Endodermal cell (in vitro differentiated cells): ENCODE measurements at regions not wholly inside any gene's neighbourhood (a gene's known extent, or its start where the extent isn't known, plus 50 kb on each side); places are given as distances from the start of the nearest gene placed in this dataset.

Experiments used
- DNase-seq: peaks from one replicate; pipeline ENCODE4 v3.0.0-alpha.2; 2017
- H3K27ac ChIP-seq: 2 replicates; pipeline ENCODE4 v1.5.1; 2013; ENCODE audit warnings: mild to moderate bottlenecking, low read depth, low read length, moderate library complexity
- H3K27me3 ChIP-seq: 2 replicates; pipeline ENCODE4 v1.6.1; 2013; ENCODE audit warnings: mild to moderate bottlenecking, low read length, moderate library complexity; ENCODE audit not compliant: insufficient read depth, control insufficient read depth, poor library complexity, severe bottlenecking
- H3K36me3 ChIP-seq: 2 replicates; pipeline ENCODE4 v1.7.0; 2013; ENCODE audit warnings: mild to moderate bottlenecking, low read length, moderate library complexity; ENCODE audit not compliant: control insufficient read depth, insufficient read depth
- H3K4me1 ChIP-seq: one replicate; pipeline ENCODE4 v1.7.0; 2013; ENCODE audit warnings: low read length; ENCODE audit not compliant: control insufficient read depth, insufficient read depth
- H3K4me3 ChIP-seq: 2 replicates; pipeline ENCODE4 v1.5.1; 2013; ENCODE audit warnings: mild to moderate bottlenecking, low read length, moderate library complexity
- H3K9ac ChIP-seq: 2 replicates; pipeline ENCODE4 v1.6.1; 2013; ENCODE audit warnings: mild to moderate bottlenecking, low read length, moderate library complexity; ENCODE audit not compliant: poor library complexity, severe bottlenecking; ENCODE audit errors: extremely low read depth
- H3K9me3 ChIP-seq: 2 replicates; pipeline ENCODE4 v1.6.1; 2013; ENCODE audit warnings: mild to moderate bottlenecking, low read length, moderate library complexity; ENCODE audit not compliant: control insufficient read depth
- H3K27ac Mint-ChIP-seq: 2 replicates; pipeline ENCODE4 v1.8.0; 2020; ENCODE audit warnings: mixed read lengths
- H3K27me3 Mint-ChIP-seq: 2 replicates; pipeline ENCODE4 v1.8.0; 2021; ENCODE audit warnings: mild to moderate bottlenecking, mixed read lengths; ENCODE audit not compliant: insufficient read depth
- H3K36me3 Mint-ChIP-seq: 2 replicates; pipeline ENCODE4 v1.8.0; 2020; ENCODE audit warnings: low read depth, mixed read lengths
- H3K4me1 Mint-ChIP-seq: 2 replicates; pipeline ENCODE4 v1.8.0; 2020; ENCODE audit warnings: mixed read lengths
- H3K4me3 Mint-ChIP-seq: 2 replicates; pipeline ENCODE4 v1.8.0; 2020; ENCODE audit warnings: mild to moderate bottlenecking, moderate library complexity, mixed read lengths
- H3K9me3 Mint-ChIP-seq: 2 replicates; pipeline ENCODE4 v1.8.0; 2020; ENCODE audit warnings: mild to moderate bottlenecking, mixed read lengths
- WGBS, 2 experiments: methylation state at CpG; one replicate each; pipeline versions ENCODE4 v1.1.5 to v1.1.7; 2013; ENCODE audit warnings: missing lambda C conversion rate in 2 of 2, mixed read lengths in 1 of 2; ENCODE audit not compliant: insufficient coverage in 1 of 2, insufficient read length in 1 of 2; 5-methylcytosine and 5-hydroxymethylcytosine counted together
- TF ChIP-seq, protein P1 (sequence below): fragments of 200-600 bp; sonication (generic); conservative IDR thresholded peaks from 2 replicates; pipeline ENCODE4 v1.5.0; 2021; ENCODE audit warnings: antibody characterized with exemption, mild to moderate bottlenecking

DNA sequence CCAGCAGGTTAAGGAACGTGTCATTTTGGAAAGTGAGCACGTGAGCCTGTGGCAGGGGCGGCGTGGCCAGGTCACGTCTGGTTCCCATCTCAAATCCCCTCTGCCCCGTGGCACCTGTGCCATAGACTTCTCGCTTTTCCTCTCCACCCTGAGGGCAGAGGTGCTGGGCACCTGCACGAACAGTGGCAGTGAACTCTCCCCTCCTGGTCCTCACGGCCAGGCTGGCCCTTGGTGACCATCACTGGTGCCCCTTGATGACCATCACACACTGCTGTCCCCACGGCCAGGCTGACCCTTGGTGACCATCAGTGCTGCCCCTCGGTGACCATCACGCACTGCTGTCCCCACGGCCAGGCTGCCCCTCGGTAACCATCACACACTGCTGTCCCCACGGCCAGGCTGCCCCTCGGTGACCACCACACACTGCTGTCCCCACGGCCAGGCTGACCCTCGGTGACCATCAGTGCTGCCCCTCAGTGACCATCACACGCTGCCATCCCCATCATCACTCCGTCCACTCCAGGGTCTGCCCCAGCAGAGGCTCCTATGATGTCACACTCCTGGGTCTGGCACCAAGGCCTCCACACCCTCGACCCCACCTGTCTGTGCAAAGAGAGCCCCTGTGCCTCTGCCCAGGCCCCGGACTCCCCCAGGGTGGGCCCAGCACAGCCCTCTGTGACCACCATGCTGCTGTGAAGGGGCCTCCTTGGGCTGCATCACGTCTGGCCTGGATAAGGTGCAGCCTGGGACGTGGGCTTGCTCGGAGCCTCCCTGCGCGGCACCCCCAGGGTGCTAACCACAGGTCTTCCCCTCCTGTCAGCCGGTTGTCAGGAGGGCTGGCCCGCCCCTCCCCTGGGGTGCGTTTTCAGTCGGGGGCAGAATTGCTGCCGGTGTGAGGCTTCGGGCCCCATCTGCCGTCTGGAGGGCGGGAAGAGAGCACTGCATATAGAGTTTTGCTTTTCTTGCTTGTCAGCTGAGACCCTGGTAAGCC is 738.6 kb downstream of the BRD1 start:
- H3K27ac Mint-ChIP-seq, result no peak overlapping the region
- no peak overlapping the region for H3K9ac ChIP-seq

DNA sequence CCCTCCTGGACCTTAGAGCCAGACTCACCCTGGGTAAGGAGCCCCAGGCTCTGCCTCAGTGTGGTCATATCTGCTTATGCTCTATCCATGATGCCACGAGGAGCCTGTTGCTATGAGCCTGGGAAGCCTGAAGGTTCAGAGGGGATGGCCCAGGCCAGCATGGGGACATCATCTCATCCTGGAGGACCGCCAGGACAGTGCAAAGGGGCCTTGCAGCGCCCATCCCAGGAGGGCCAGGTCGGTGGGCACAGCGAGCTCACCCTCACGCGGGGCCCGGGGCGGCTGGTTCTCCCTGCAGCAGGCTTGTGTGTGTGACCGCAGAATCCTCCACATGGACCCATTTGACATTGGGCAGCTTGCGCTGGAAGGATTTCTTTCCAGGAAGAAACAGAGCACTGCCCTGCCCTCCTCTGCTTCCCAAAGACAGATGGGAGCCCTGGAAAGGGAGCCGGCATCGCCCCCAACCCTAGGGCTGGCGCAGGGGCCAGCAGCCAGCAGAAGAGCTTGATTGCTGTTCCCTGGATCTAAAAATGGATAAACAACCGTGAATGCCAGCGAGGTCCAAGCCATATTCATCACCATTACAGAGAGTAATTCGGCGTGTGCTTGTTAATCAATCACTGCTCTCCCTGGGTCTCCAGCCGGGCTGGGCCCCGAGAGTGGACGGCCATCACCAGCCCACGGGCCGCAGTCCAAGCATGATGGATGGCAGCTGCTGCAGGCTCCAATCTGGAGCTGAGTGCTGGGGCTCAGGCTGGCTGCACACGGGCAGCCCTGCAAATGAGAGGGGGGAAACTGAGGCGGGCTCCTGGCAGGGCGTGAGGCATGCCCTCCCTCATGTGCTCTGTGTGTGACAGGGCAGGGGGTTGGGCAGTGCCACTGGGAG is 739.7 kb downstream of the BRD1 start:
- Histone ChIP-seq H3K36me3 (no peaks in the 10 kb centered on the region), H3K4me3 (no peak overlapping the region), H3K27ac (no peak overlapping the region), H3K9me3 (no peaks in the 10 kb centered on the region), H3K27me3 (no peaks in the 10 kb centered on the region), H3K4me1 (no peaks in the 10 kb centered on the region), H3K9ac (no peak overlapping the region)
- Mint-ChIP-seq H3K4me1 (no peaks in the 10 kb centered on the region), H3K27me3 (no peaks in the 10 kb centered on the region), H3K36me3 (no peaks in the 10 kb centered on the region), H3K9me3 (peaks cover 7% of the 10 kb centered on the region), H3K4me3 (no peak overlapping the region), H3K27ac (peak overlapping the region; percentile 26)
- WGBS, 2 experiments, result 81 to 91% methylated on average over 20 to 26 of the region's 26 CpGs
- TF ChIP-seq, protein P1, sequence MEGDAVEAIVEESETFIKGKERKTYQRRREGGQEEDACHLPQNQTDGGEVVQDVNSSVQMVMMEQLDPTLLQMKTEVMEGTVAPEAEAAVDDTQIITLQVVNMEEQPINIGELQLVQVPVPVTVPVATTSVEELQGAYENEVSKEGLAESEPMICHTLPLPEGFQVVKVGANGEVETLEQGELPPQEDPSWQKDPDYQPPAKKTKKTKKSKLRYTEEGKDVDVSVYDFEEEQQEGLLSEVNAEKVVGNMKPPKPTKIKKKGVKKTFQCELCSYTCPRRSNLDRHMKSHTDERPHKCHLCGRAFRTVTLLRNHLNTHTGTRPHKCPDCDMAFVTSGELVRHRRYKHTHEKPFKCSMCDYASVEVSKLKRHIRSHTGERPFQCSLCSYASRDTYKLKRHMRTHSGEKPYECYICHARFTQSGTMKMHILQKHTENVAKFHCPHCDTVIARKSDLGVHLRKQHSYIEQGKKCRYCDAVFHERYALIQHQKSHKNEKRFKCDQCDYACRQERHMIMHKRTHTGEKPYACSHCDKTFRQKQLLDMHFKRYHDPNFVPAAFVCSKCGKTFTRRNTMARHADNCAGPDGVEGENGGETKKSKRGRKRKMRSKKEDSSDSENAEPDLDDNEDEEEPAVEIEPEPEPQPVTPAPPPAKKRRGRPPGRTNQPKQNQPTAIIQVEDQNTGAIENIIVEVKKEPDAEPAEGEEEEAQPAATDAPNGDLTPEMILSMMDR, result no peak
- no peak for DNase-seq

More for the DNA sequence above, 738.6 kb downstream of the BRD1 start:
- Histone ChIP-seq H3K27me3 (no peaks in the 10 kb centered on the region), H3K27ac (no peak overlapping the region), H3K4me1 (no peaks in the 10 kb centered on the region), H3K9me3 (no peaks in the 10 kb centered on the region), H3K36me3 (no peaks in the 10 kb centered on the region), H3K4me3 (no peak overlapping the region)
- DNase-seq, result no peak
- no peaks in the 10 kb centered on the region for H3K27me3 Mint-ChIP-seq
- no peaks in the 10 kb centered on the region for H3K36me3 Mint-ChIP-seq
- no peak overlapping the region for H3K4me3 Mint-ChIP-seq
- TF ChIP-seq, protein P1, result no peak
- WGBS, 2 experiments, result 89 to 92% methylated on average over 20 to 35 of the region's 35 CpGs
- no peaks in the 10 kb centered on the region for H3K4me1 Mint-ChIP-seq
- H3K9me3 Mint-ChIP-seq, result peaks cover 9% of the 10 kb centered on the region

DNA sequence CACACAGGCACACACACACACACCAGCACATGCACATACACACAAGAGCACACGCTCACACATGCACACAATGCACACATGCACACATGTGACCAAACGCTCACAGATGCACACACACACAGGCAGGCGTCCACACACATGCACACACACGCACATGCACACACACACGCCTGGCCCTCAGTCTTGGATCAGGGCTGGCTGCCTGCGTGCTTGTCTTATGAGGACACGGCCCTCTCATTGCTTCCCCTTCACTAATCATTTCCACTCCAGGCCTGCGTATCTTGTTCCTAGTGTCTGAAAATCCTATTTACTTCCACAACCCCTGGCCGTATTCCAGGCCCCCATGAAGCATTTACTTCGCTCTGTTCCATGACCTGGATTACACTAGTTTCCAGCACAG is 740.5 kb downstream of the BRD1 start:
- TF ChIP-seq, protein P1, result no peak
- Histone ChIP-seq H3K4me1 (no peaks in the 10 kb centered on the region), H3K9ac (no peak overlapping the region), H3K27ac (no peak overlapping the region), H3K36me3 (no peaks in the 10 kb centered on the region), H3K27me3 (no peaks in the 10 kb centered on the region), H3K4me3 (no peak overlapping the region), H3K9me3 (no peaks in the 10 kb centered on the region)
- Mint-ChIP-seq H3K27me3 (no peaks in the 10 kb centered on the region), H3K27ac (no peak overlapping the region), H3K9me3 (no peaks in the 10 kb centered on the region), H3K36me3 (no peaks in the 10 kb centered on the region), H3K4me3 (no peak overlapping the region), H3K4me1 (no peaks in the 10 kb centered on the region)
- no peak for DNase-seq
- 91 to 98% methylated on average over 8 to 10 of the region's 10 CpGs for WGBS, 2 experiments
